BLaER1 (cell line): ENCODE measurements at regions not wholly inside any gene's neighbourhood (a gene's known extent, or its start where the extent isn't known, plus 50 kb on each side); places are given as distances from the start of the nearest gene placed in this dataset.
"Not testable (repeated sequence)": the region's sequence is repeated elsewhere in the genome, so short reads cannot be mapped to it uniquely, and the experiment has no call there.

Experiments
- H3K27ac ChIP-seq: shearing (Covaris generic); formaldehyde crosslinking; 2 replicates; pipeline ENCODE4 v1.8.1; 2022
- H3K27me3 ChIP-seq: shearing (Covaris generic); formaldehyde crosslinking; 2 replicates; pipeline ENCODE4 v1.8.1; 2022
- H3K36me3 ChIP-seq: shearing (Covaris generic); formaldehyde crosslinking; 2 replicates; pipeline ENCODE4 v1.8.1; 2022
- H3K4me1 ChIP-seq: shearing (Covaris generic); formaldehyde crosslinking; 2 replicates; pipeline ENCODE4 v1.8.1; 2022
- H3K4me2 ChIP-seq: shearing (Covaris generic); formaldehyde crosslinking; 2 replicates; pipeline ENCODE4 v1.8.1; 2022
- H3K4me3 ChIP-seq: shearing (Covaris generic); formaldehyde crosslinking; 2 replicates; pipeline ENCODE4 v1.8.1; 2022
- H3K9ac ChIP-seq: shearing (Covaris generic); formaldehyde crosslinking; 2 replicates; pipeline ENCODE4 v1.8.1; 2022
- H3K9me3 ChIP-seq: shearing (Covaris generic); formaldehyde crosslinking; 2 replicates; pipeline ENCODE4 v1.8.1; 2022
- H4K20me1 ChIP-seq: shearing (Covaris generic); formaldehyde crosslinking; 2 replicates; pipeline ENCODE4 v1.8.1; 2022
- Cebpa-rat ChIP-seq: shearing (Covaris generic); IDR thresholded peaks from 2 replicates; pipeline ENCODE4 v1.8.1; 2022

DNA sequence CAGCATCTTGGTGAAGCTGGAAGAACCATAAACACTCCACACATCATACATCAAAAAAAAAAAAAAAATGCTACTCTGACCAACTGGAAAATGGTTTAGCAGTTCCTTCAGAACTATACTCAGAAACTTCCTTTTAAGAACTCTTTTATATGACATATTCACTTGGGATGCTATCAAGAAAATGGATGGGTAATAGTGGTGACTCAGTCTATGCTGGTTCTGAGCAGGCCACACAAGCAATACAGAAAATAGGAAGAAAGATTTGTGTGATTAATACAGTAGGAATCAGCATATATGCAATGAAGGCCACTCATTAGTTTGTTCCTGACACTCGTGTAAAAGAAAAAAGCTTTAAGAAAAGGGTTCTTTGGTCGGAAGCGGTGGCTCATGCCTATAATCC lies 123.5 kb upstream of the FAT4 start:
- Histone ChIP-seq H3K9me3 (peaks cover 13% of the 10 kb centered on the region; the same call in 1 of the 2 replicates), H3K4me1 (no peaks in the 10 kb centered on the region), H3K4me2 (no peak overlapping the region), H3K27me3 (no peaks in the 10 kb centered on the region), H4K20me1 (no peaks in the 10 kb centered on the region), H3K9ac (no peak overlapping the region), H3K4me3 (no peak overlapping the region), H3K27ac (no peak overlapping the region), H3K36me3 (no peaks in the 10 kb centered on the region)
- TF ChIP-seq Cebpa-rat, result no peak

- Histone ChIP-seq H3K27ac (no peak overlapping the region), H3K4me1 (no peaks in the 10 kb centered on the region), H3K4me2 (no peak overlapping the region), H3K27me3 (no peaks in the 10 kb centered on the region), H3K4me3 (no peak overlapping the region), H3K9me3 (peaks cover 13% of the 10 kb centered on the region; the same call in 1 of the 2 replicates), H3K9ac (no peak overlapping the region), H4K20me1 (no peaks in the 10 kb centered on the region), H3K36me3 (no peaks in the 10 kb centered on the region)
- no peak for TF ChIP-seq Cebpa-rat
These were observed 127.3 kb upstream of the FAT4 start for GRCh38 chr4:125187226-125188176.

DNA sequence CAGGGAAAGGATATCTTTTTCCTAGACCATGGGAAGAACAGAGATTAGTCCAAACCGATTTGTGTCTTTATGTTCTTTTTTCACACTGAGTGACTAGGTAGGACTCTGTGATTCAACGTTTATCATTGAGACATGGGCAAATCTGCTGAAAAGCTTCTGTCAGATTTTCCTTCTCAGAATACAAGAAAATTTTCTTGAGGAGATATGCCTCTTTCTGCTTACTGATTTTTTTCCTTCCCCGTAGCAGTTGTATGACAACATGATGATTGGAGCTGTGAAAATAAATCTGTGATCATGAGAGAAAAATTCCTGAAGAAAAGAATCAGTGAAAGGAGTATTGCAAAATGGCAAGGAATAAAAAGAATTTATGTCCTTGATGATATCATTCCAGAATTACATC lies 130.6 kb upstream of the FAT4 start:
- Histone ChIP-seq H3K4me1 (no peaks in the 10 kb centered on the region), H3K4me2 (no peak overlapping the region), H3K27ac (no peak overlapping the region), H3K36me3 (no peaks in the 10 kb centered on the region), H3K9ac (no peak overlapping the region), H3K4me3 (no peak overlapping the region), H3K27me3 (no peaks in the 10 kb centered on the region), H3K9me3 (no peaks in the 10 kb centered on the region), H4K20me1 (no peaks in the 10 kb centered on the region)
- TF ChIP-seq Cebpa-rat, result no peak

GRCh38 chr4:125181804-125182203 lies 133.0 kb upstream of the FAT4 start:
- Histone ChIP-seq H3K27me3 (no peaks in the 10 kb centered on the region), H3K36me3 (no peaks in the 10 kb centered on the region), H3K4me1 (no peaks in the 10 kb centered on the region), H3K9ac (no peak overlapping the region), H3K9me3 (no peaks in the 10 kb centered on the region), H3K27ac (no peak overlapping the region), H3K4me3 (no peak overlapping the region), H4K20me1 (no peaks in the 10 kb centered on the region), H3K4me2 (no peak overlapping the region)
- TF ChIP-seq Cebpa-rat, result no peak

DNA sequence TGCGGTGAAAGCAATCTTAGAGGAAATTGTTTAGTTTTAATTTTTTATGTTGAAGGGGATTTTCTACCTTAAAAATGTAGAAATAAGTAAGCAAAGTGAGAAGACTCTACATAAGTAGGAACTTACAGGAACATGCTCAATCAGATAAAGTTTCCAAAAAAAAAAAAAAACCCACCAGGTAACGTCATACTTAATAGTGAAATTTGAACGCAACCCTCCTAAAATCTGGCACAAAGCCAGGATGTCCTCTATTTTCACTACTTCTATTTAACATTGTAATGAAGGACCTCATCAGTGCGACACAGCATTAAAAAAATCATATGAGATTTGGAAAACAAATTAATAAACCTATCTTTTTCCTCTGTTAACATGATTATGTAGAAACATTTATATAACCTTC lies 135.0 kb upstream of the FAT4 start:
- no peak overlapping the region for H3K27ac ChIP-seq
- H3K4me1 ChIP-seq, result no peaks in the 10 kb centered on the region
- H3K9ac ChIP-seq, result no peak overlapping the region
- H3K4me2 ChIP-seq, result no peak overlapping the region
- no peaks in the 10 kb centered on the region for H3K36me3 ChIP-seq
- H3K4me3 ChIP-seq, result no peak overlapping the region
- no peaks in the 10 kb centered on the region for H4K20me1 ChIP-seq
- TF ChIP-seq Cebpa-rat, result no peak
- H3K27me3 ChIP-seq, result no peaks in the 10 kb centered on the region
- no peaks in the 10 kb centered on the region for H3K9me3 ChIP-seq

DNA sequence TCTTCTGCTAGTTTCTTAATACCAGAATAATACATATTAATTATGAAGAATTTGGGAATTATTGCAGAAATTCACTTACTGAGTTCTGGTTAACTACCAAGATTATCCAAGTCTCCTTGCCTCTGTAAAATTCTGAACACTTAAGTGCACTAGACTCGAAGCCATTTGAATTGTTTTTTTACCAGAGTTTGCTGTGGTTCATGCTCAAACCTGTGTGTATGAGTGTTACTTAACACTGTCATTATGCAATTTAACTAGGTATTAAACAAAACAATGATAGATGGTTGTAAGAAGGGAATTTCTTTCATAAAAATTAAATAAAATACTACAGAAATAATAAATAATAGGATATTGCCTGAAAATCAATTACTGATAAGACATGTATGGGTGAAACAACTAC lies 145.6 kb upstream of the FAT4 start:
- no peak overlapping the region for H3K4me3 ChIP-seq
- H3K4me2 ChIP-seq, result no peak overlapping the region
- no peaks in the 10 kb centered on the region for H4K20me1 ChIP-seq
- H3K36me3 ChIP-seq, result no peaks in the 10 kb centered on the region
- H3K27ac ChIP-seq, result no peak overlapping the region
- no peak for TF ChIP-seq Cebpa-rat
- H3K9me3 ChIP-seq, result no peaks in the 10 kb centered on the region
- H3K27me3 ChIP-seq, result no peaks in the 10 kb centered on the region
- H3K4me1 ChIP-seq, result no peaks in the 10 kb centered on the region
- no peak overlapping the region for H3K9ac ChIP-seq

DNA sequence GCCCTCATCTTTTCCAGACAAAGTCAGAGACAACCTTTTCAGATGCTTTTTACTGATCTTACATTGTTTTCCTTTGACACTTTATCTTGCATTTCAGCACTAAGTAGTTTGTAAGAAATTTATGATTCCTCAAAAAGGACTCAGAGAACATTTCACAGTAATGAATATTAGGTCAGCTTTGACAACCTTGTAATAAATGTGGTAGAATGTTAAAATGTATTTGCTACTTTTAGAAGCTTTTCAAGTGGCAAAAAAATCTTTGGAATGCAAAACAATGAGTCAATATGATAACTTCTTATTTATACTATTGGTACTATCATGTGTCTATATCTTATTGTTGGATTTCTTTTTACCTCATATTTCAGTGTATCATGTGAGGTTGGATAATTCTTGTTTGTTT lies 146.2 kb upstream of the FAT4 start:
- no peaks in the 10 kb centered on the region for H3K4me1 ChIP-seq
- no peak overlapping the region for H3K27ac ChIP-seq
- H3K4me2 ChIP-seq, result no peak overlapping the region
- no peak overlapping the region for H3K9ac ChIP-seq
- no peaks in the 10 kb centered on the region for H3K9me3 ChIP-seq
- no peaks in the 10 kb centered on the region for H3K27me3 ChIP-seq
- no peaks in the 10 kb centered on the region for H4K20me1 ChIP-seq
- H3K36me3 ChIP-seq, result no peaks in the 10 kb centered on the region
- TF ChIP-seq Cebpa-rat, result no peak
- H3K4me3 ChIP-seq, result no peak overlapping the region

DNA sequence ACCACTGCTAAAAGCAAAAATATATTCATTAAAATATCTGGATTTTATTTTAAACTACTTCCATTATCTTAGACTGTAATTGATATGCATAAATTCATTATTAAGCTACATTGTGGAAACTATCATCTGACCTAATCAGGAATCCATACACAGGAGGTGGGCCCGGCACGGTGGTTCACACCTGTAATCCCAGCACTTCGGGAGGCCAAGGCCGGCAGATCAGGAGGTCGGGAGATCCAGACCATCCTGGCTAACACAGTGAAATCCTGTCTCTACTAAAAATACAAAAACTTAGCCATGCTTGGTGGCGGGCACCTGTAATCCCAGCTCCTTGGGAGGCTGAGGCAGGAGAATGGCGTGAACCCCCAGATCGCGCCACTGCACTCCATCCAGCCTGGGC lies 148.7 kb upstream of the FAT4 start:
- H4K20me1 ChIP-seq, H3K9ac ChIP-seq, H3K4me3 ChIP-seq, H3K4me2 ChIP-seq, H3K27ac ChIP-seq, H3K9me3 ChIP-seq, H3K4me1 ChIP-seq, H3K27me3 ChIP-seq, H3K36me3 ChIP-seq: not testable (repeated sequence)

DNA sequence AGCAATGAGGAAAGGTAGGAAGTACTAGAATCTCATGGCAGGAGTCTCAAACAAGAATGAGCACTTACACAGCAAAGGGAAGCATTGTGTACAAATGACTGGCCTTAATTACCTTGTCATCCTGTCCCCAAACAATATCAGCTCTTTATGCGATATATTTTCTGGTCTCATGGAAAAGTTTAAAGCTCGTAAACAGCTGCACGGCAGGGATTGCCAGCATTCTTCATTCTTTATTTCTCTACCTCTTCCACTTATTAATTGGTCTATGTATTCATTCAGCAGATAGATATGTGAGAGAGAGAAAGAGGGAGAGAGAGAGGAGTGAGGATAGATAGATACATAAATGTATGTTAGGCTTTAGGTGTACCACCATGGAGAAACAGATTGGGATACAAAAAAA lies 155.8 kb upstream of the FAT4 start:
- Histone ChIP-seq H3K9me3 (no peaks in the 10 kb centered on the region), H3K27me3 (no peaks in the 10 kb centered on the region), H3K4me1 (peaks cover 12% of the 10 kb centered on the region), H3K4me3 (no peak overlapping the region), H4K20me1 (no peaks in the 10 kb centered on the region), H3K27ac (no peak overlapping the region), H3K9ac (no peak overlapping the region), H3K4me2 (no peak overlapping the region), H3K36me3 (no peaks in the 10 kb centered on the region)
- no peak for TF ChIP-seq Cebpa-rat

DNA sequence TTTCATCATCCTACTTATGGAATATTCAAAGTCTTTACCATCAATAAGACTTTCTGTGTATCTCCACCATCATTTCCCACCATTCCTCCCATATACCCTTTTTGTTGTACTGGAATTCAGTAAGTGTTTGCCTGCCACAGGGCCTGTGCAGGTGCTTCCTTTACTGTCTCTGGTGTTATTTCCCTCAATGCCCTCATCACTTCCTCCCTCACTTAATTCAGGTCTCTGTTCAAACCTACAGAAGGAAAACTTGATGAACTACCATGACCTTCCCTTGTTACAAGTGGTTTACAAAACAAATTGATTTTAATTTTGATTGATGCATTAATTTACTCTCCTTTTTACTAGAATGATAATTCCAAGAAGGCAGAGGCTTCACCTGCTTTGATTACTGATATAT lies 159.5 kb upstream of the FAT4 start:
- TF ChIP-seq Cebpa-rat, result no peak
- no peaks in the 10 kb centered on the region for H4K20me1 ChIP-seq
- no peaks in the 10 kb centered on the region for H3K36me3 ChIP-seq
- peak overlapping the region; percentile 61 for H3K4me2 ChIP-seq
- no peak overlapping the region for H3K4me3 ChIP-seq
- H3K9me3 ChIP-seq, result no peaks in the 10 kb centered on the region
- peaks cover 12% of the 10 kb centered on the region for H3K4me1 ChIP-seq
- no peak overlapping the region for H3K9ac ChIP-seq
- no peak overlapping the region for H3K27ac ChIP-seq
- no peaks in the 10 kb centered on the region for H3K27me3 ChIP-seq

- no peak overlapping the region for H3K4me2 ChIP-seq
- H3K27me3 ChIP-seq, result no peaks in the 10 kb centered on the region
- H3K4me3 ChIP-seq, result no peak overlapping the region
- no peaks in the 10 kb centered on the region for H3K9me3 ChIP-seq
- no peaks in the 10 kb centered on the region for H4K20me1 ChIP-seq
- no peak for TF ChIP-seq Cebpa-rat
- H3K4me1 ChIP-seq, result no peaks in the 10 kb centered on the region
- no peaks in the 10 kb centered on the region for H3K36me3 ChIP-seq
- no peak overlapping the region for H3K9ac ChIP-seq
- no peak overlapping the region for H3K27ac ChIP-seq
These were observed 173.7 kb upstream of the FAT4 start for GRCh38 chr4:125140966-125141495.
